ENCODE measurements at regions not wholly inside any gene's neighbourhood (a gene's known extent, or its start where the extent isn't known, plus 50 kb on each side); places are given as distances from the start of the nearest gene placed in this dataset.
"Not testable (repeated sequence)": the region's sequence is repeated elsewhere in the genome, so short reads cannot be mapped to it uniquely, and the experiment has no call there.

- DNase-seq (ENCODE audit: low read depth in 2 of 2), result not testable (repeated sequence)
These were observed 524.0 kb downstream of the TTLL7 start for GRCh38 chr1:83474946-83475345.

GRCh38 chr1:83473986-83474385 lies 524.9 kb downstream of the TTLL7 start:
- not testable (repeated sequence) for DNase-seq (ENCODE audit: low read depth in 2 of 2)

- DNase-seq (ENCODE audit: low read depth in 2 of 2), result not testable (repeated sequence)
These were observed 526.9 kb downstream of the TTLL7 start for GRCh38 chr1:83472066-83472465.

GRCh38 chr1:83471272-83471671 lies 527.7 kb downstream of the TTLL7 start:
- DNase-seq (ENCODE audit: low read depth in 2 of 2), result not testable (repeated sequence)

GRCh38 chr1:83468336-83468735 lies 530.6 kb downstream of the TTLL7 start:
- DNase-seq (ENCODE audit: low read depth in 2 of 2), result not testable (repeated sequence)

GRCh38 chr1:83457735-83458248 lies 541.1 kb downstream of the TTLL7 start:
- not testable (repeated sequence) for DNase-seq (ENCODE audit: low read depth in 2 of 2)

- not testable (repeated sequence) for DNase-seq (ENCODE audit: low read depth in 2 of 2)
These were observed 541.7 kb downstream of the TTLL7 start for GRCh38 chr1:83457281-83457680.

GRCh38 chr1:83455753-83456152 lies 543.2 kb downstream of the TTLL7 start:
- not testable (repeated sequence) for DNase-seq (ENCODE audit: low read depth in 2 of 2)

GRCh38 chr1:83445873-83446272 lies 553.1 kb downstream of the TTLL7 start:
- DNase-seq (ENCODE audit: low read depth in 2 of 2), result not testable (repeated sequence)

GRCh38 chr1:83442412-83442811 lies 556.5 kb downstream of the TTLL7 start:
- DNase-seq (ENCODE audit: low read depth in 2 of 2), result not testable (repeated sequence)

- not testable (repeated sequence) for DNase-seq (ENCODE audit: low read depth in 2 of 2)
These were observed 558.3 kb downstream of the TTLL7 start for GRCh38 chr1:83440586-83440985.

GRCh38 chr1:83440021-83440420 lies 558.9 kb downstream of the TTLL7 start:
- DNase-seq (ENCODE audit: low read depth in 2 of 2), result not testable (repeated sequence)

GRCh38 chr1:83438316-83438715 lies 560.6 kb downstream of the TTLL7 start:
- DNase-seq (ENCODE audit: low read depth in 2 of 2), result not testable (repeated sequence)

GRCh38 chr1:83435336-83435735 lies 563.6 kb downstream of the TTLL7 start:
- DNase-seq (ENCODE audit: low read depth in 2 of 2), result not testable (repeated sequence)

- not testable (repeated sequence) for DNase-seq (ENCODE audit: low read depth in 2 of 2)
These were observed 571.4 kb downstream of the TTLL7 start for GRCh38 chr1:83427566-83427965.

- not testable (repeated sequence) for DNase-seq (ENCODE audit: low read depth in 2 of 2)
These were observed 575.5 kb downstream of the TTLL7 start for GRCh38 chr1:83423382-83423781.

- DNase-seq (ENCODE audit: low read depth in 2 of 2), result no peak
These were observed 580.4 kb downstream of the TTLL7 start for GRCh38 chr1:83418558-83418957.

- DNase-seq (ENCODE audit: low read depth in 2 of 2), result not testable (repeated sequence)
These were observed 585.2 kb downstream of the TTLL7 start for GRCh38 chr1:83413839-83414107.

GRCh38 chr1:83410746-83411413 lies 588.1 kb downstream of the TTLL7 start:
- DNase-seq (ENCODE audit: low read depth in 2 of 2), result not testable (repeated sequence)

- DNase-seq (ENCODE audit: low read depth in 2 of 2), result not testable (repeated sequence)
These were observed 592.1 kb downstream of the TTLL7 start for GRCh38 chr1:83406693-83407371.

GRCh38 chr1:83405789-83406188 lies 593.1 kb downstream of the TTLL7 start:
- not testable (repeated sequence) for DNase-seq (ENCODE audit: low read depth in 2 of 2)

GRCh38 chr1:83403500-83403899 lies 595.4 kb downstream of the TTLL7 start:
- not testable (repeated sequence) for DNase-seq (ENCODE audit: low read depth in 2 of 2)

- DNase-seq (ENCODE audit: low read depth in 2 of 2), result not testable (repeated sequence)
These were observed 597.8 kb downstream of the TTLL7 start for GRCh38 chr1:83401146-83401545.
